DOHH2 (cell line): ENCODE measurements at regions not wholly inside any gene's neighbourhood (a gene's known extent, or its start where the extent isn't known, plus 50 kb on each side); places are given as distances from the start of the nearest gene placed in this dataset.

Experiments used
- H3F3A ChIP-seq: fragments of 200-600 bp; sonication (generic), shearing (Covaris generic); 2 replicates; pipeline ENCODE4 v1.6.0; 2016; ENCODE audit warnings: antibody characterized with exemption, mild to moderate bottlenecking; ENCODE audit not compliant: control insufficient read depth, insufficient read depth
- H3K27ac ChIP-seq: fragments of 200-600 bp; sonication (generic); 2 replicates; pipeline ENCODE4 v1.5.1; 2014; ENCODE audit warnings: low read depth, mild to moderate bottlenecking, low read length, moderate library complexity
- H3K27me3 ChIP-seq: fragments of 200-600 bp; sonication (generic); 2 replicates; pipeline ENCODE4 v1.6.1; 2014; ENCODE audit warnings: mild to moderate bottlenecking, low read length, mixed read lengths; ENCODE audit not compliant: control insufficient read depth
- H3K36me3 ChIP-seq: fragments of 200-600 bp; sonication (generic); 2 replicates; pipeline ENCODE4 v1.6.1; 2014; ENCODE audit warnings: mild to moderate bottlenecking, low read length, moderate library complexity, mixed read lengths; ENCODE audit not compliant: control insufficient read depth
- H3K4me1 ChIP-seq: fragments of 200-600 bp; sonication (generic); 2 replicates; pipeline ENCODE4 v1.6.1; 2014; ENCODE audit warnings: mild to moderate bottlenecking, low read length, mixed read lengths; ENCODE audit not compliant: control insufficient read depth
- H3K4me2 ChIP-seq: fragments of 200-600 bp; sonication (generic); 2 replicates; pipeline ENCODE4 v1.6.0; 2014; ENCODE audit warnings: mild to moderate bottlenecking, low read length, moderate library complexity
- H3K4me3 ChIP-seq: fragments of 200-600 bp; sonication (generic); 2 replicates; pipeline ENCODE4 v1.5.1; 2014; ENCODE audit warnings: mild to moderate bottlenecking, low read length, mixed read lengths
- H3K79me2 ChIP-seq: fragments of 200-600 bp; sonication (generic); 2 replicates; pipeline ENCODE4 v1.6.1; 2014; ENCODE audit warnings: mild to moderate bottlenecking, low read length, mixed read lengths; ENCODE audit not compliant: control insufficient read depth
- H3K9me2 ChIP-seq: fragments of 200-600 bp; sonication (generic); replicated peaks from 2 replicates; pipeline ENCODE4 v1.6.1; 2014; ENCODE audit warnings: mild to moderate bottlenecking, low read length, mixed read lengths; ENCODE audit not compliant: control insufficient read depth
- H3K9me3 ChIP-seq: fragments of 200-600 bp; sonication (generic); 2 replicates; pipeline ENCODE4 v1.6.1; 2014; ENCODE audit warnings: antibody characterized with exemption, low read length, mixed read lengths; ENCODE audit not compliant: control insufficient read depth, insufficient read depth
- H4K20me1 ChIP-seq: fragments of 200-600 bp; sonication (generic); 2 replicates; pipeline ENCODE4 v1.6.0; 2014; ENCODE audit warnings: low read depth, mild to moderate bottlenecking, antibody characterized with exemption, low read length, moderate library complexity; ENCODE audit not compliant: control insufficient read depth, insufficient read depth
- EZH2phosphoT487 ChIP-seq: fragments of 200-600 bp; sonication (generic); IDR thresholded peaks from 2 replicates; pipeline ENCODE4 v1.6.1; 2017; ENCODE audit warnings: borderline replicate concordance, mild to moderate bottlenecking, antibody characterized with exemption, low read length, moderate library complexity, mixed read lengths
- TF ChIP-seq, protein P1 (sequence below): fragments of 200-600 bp; sonication (generic); IDR thresholded peaks from one replicate; pipeline ENCODE4 v1.5.1; 2014; ENCODE audit warnings: antibody characterized with exemption, mild to moderate bottlenecking, low read depth, low read length; ENCODE audit not compliant: poor library complexity, severe bottlenecking

DNA sequence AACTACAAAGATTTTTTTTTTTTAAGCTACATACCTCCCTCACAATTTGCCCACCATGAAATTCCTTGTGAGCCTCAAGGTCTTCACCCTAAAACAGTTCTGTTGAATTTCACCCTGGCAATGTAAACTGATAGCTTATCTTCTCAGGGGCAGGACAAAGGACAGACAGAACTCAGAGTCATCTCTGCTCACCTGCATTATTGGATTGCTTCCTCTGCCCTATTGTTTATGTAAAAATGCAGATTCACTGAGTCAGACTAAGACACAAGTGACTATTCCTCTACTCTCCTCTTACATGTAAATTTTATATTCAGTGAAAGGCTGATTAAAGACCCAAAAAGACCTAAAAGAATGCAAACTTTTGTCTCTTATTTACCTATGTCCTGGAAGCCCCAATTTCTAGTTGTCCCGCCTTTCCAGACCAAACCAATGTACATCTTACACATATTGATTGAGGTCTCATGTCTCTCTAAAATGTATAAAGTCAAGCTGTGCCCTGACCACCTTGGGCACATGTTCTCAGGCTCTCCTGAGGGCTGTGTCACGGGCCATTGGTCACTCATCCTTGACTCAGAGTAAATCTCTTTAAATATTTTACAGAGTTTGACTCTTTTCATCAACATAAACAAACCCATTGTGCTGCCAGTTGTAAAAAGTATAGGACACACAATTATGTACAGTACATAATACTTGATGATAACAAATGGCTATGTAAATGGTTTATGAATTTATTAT, 440.2 kb downstream of the HTR7 start:
- Histone ChIP-seq H3K9me3 (no peaks in the 10 kb centered on the region), H3F3A (no peaks in the 10 kb centered on the region), H3K4me1 (no peaks in the 10 kb centered on the region), H3K36me3 (no peaks in the 10 kb centered on the region), H3K4me3 (no peak overlapping the region), H3K79me2 (no peaks in the 10 kb centered on the region), H3K27ac (no peak overlapping the region), H4K20me1 (no peaks in the 10 kb centered on the region), H3K9me2 (no peaks in the 10 kb centered on the region), H3K27me3 (no peaks in the 10 kb centered on the region), H3K4me2 (no peak overlapping the region)
- TF ChIP-seq, protein P1, sequence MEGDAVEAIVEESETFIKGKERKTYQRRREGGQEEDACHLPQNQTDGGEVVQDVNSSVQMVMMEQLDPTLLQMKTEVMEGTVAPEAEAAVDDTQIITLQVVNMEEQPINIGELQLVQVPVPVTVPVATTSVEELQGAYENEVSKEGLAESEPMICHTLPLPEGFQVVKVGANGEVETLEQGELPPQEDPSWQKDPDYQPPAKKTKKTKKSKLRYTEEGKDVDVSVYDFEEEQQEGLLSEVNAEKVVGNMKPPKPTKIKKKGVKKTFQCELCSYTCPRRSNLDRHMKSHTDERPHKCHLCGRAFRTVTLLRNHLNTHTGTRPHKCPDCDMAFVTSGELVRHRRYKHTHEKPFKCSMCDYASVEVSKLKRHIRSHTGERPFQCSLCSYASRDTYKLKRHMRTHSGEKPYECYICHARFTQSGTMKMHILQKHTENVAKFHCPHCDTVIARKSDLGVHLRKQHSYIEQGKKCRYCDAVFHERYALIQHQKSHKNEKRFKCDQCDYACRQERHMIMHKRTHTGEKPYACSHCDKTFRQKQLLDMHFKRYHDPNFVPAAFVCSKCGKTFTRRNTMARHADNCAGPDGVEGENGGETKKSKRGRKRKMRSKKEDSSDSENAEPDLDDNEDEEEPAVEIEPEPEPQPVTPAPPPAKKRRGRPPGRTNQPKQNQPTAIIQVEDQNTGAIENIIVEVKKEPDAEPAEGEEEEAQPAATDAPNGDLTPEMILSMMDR: no peak
- no peak for TF ChIP-seq EZH2phosphoT487

DNA sequence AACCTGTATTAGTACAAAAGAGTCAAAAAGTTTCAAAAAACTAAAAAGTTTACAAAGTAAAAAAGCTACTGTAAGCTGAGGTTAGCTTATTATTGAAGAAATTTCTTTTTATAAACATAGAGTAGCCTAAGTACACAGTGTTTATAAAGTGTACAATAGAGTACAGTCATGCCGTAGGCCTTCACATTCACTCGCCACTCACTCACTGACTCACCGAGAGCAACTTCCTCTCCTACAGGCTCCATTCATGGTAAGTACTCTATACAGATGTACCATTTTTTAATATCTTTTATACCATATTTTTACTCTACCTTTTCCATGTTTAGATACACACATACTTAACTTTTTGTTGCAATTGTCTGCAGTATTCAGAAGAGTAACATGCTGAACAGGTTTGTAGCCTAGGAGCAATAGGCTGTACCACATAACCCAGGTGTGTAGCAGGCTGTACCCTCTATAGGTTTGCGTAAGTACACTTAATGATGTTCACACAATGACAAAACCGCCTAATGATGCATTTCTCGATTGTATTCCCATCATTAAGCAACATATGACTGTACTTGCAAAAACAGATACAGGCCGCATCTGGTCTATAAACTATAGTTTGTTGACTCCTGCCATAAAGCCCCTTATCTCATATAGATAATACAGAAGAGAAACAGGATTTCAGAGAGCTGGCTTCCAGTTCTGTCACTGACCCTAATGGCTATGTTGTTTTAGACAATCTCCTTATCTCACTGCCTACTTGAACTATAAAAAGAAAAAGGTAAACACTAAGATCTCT, 438.8 kb downstream of the HTR7 start:
- no peak overlapping the region for H3K4me2 ChIP-seq

DNA sequence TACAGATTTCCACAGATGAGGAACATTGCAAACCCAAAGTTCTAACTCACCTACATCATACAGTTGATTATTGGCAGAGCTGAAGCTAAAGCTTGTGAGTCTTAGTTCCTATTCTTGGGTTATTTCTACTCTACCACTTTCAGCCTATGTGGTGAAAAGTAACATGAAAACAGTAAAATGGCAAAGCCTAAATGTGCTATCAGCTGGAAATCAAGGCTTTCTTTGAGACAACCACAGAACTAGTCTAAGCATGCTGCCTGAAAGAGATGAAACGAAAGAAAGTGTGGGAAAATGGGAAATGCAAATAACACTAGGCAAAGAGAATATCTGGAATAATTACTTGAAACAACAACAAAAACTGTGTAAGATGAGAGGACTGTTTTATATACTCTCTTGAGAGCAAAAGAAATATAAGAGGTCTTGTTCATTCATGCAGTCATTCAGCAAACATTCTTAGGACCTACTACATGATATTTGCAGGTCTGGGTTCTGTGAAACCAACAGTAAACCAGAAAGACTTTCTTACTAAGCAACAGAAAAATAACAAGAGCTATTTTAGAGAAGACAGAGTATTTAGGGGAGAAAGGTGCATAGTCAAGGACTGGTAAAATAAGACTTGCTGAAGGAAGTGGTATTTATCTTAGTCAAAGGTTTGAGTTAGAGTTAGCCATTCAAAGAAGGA, 437.1 kb downstream of the HTR7 start:
- H3K36me3 ChIP-seq: no peaks in the 10 kb centered on the region
- no peaks in the 10 kb centered on the region for H3K79me2 ChIP-seq
- H3F3A ChIP-seq: no peaks in the 10 kb centered on the region
- H3K9me3 ChIP-seq: no peaks in the 10 kb centered on the region
- H3K4me1 ChIP-seq: no peaks in the 10 kb centered on the region
- H3K4me3 ChIP-seq: no peak overlapping the region
- no peaks in the 10 kb centered on the region for H3K9me2 ChIP-seq
- no peak overlapping the region for H3K4me2 ChIP-seq
- H3K27ac ChIP-seq: no peak overlapping the region
- TF ChIP-seq EZH2phosphoT487: no peak
- TF ChIP-seq, protein P1: no peak
- H3K27me3 ChIP-seq: no peaks in the 10 kb centered on the region
- no peaks in the 10 kb centered on the region for H4K20me1 ChIP-seq

More for the DNA sequence above, 438.8 kb downstream of the HTR7 start:
- no peaks in the 10 kb centered on the region for H3K9me3 ChIP-seq
- H3K27ac ChIP-seq: no peak overlapping the region
- no peaks in the 10 kb centered on the region for H3K36me3 ChIP-seq
- no peaks in the 10 kb centered on the region for H4K20me1 ChIP-seq
- H3F3A ChIP-seq: no peaks in the 10 kb centered on the region
- H3K4me3 ChIP-seq: no peak overlapping the region
- H3K79me2 ChIP-seq: no peaks in the 10 kb centered on the region
- TF ChIP-seq, protein P1: no peak
- H3K9me2 ChIP-seq: no peaks in the 10 kb centered on the region
- H3K27me3 ChIP-seq: no peaks in the 10 kb centered on the region
- no peaks in the 10 kb centered on the region for H3K4me1 ChIP-seq
